ENCODE measurements at regions not wholly inside any gene's neighbourhood (a gene's known extent, or its start where the extent isn't known, plus 50 kb on each side); places are given as distances from the start of the nearest gene placed in this dataset.
A peak's percentile ranks its signal among the peaks of the same experiment; 100 is the strongest.
"Not testable (repeated sequence)": the region's sequence is repeated elsewhere in the genome, so short reads cannot be mapped to it uniquely, and the experiment has no call there.

DNA sequence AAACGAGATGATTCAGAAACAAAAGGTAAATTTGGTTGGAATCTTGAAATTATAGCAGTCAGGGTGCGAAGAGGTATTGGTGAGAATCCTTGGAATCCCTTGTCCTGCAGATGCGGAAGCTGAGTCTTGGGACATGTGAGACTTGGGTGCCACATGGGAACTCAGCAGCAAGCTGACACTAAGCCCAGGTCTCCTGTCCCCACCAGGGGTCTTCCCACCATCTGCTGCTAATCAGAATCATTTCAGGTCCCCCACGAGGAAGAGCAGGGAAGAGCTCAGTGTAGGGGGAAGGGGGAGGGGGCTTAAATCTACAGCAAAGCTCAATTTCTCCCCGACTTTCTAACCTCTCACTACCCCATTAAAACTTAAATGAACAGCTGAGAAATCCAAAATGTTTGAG, 126.1 kb upstream of the BMPER start:
- ATAC-seq, result no peak
- no peak for DNase-seq (ENCODE audit: low spot score)
- no peaks in the 10 kb centered on the region for H3K9me3 Mint-ChIP-seq
- H3K4me1 Mint-ChIP-seq (ENCODE audit: low read depth in 2 of 2), result peaks cover 4 to 19% of the 10 kb centered on the region in 2 donors
- no peak overlapping the region for H3K27ac Mint-ChIP-seq
- H3K36me3 Mint-ChIP-seq, result no peaks in the 10 kb centered on the region
- H3K4me3 Mint-ChIP-seq, result no peak overlapping the region
- H3K27me3 Mint-ChIP-seq, result no peaks in the 10 kb centered on the region

DNA sequence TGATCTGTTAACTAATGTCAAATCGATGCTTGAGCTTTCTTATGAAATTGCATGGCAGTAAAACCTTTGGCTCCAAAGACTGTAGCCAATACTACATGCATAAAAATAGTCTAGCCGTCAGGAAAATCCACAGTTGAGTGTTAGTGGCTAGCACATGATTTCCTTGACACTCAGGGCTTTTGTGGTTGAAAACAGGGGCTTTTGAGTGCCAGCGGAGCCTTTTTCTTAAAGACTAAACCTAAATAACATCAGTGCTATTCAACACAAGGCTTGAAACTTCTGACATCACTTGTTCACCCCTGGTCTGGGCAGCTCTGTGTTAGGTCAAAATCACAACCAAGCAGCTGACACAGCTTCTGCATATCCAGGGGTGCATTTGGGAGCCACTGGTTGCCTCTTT, 124.2 kb upstream of the BMPER start:
- H3K27me3 Mint-ChIP-seq, result peaks cover 0 to 5% of the 10 kb centered on the region in 2 donors
- no peak for DNase-seq (ENCODE audit: low spot score)
- peaks cover 4 to 22% of the 10 kb centered on the region in 2 donors for H3K4me1 Mint-ChIP-seq (ENCODE audit: low read depth in 2 of 2)
- peaks cover 4% of the 10 kb centered on the region for H3K36me3 Mint-ChIP-seq
- H3K9me3 Mint-ChIP-seq, result no peaks in the 10 kb centered on the region
- no peak overlapping the region for H3K4me3 Mint-ChIP-seq
- peak in 1 of 2 donors; percentile 61 for ATAC-seq
- no peak overlapping the region for H3K27ac Mint-ChIP-seq

- DNase-seq (ENCODE audit: low spot score), result no peak
- peaks cover 0 to 8% of the 10 kb centered on the region in 2 donors for H3K27me3 Mint-ChIP-seq
- peaks cover 4 to 22% of the 10 kb centered on the region in 2 donors for H3K4me1 Mint-ChIP-seq (ENCODE audit: low read depth in 2 of 2)
- H3K9me3 Mint-ChIP-seq, result no peaks in the 10 kb centered on the region
- peaks cover 8% of the 10 kb centered on the region for H3K36me3 Mint-ChIP-seq
- no peak for ATAC-seq
- no peak overlapping the region for H3K4me3 Mint-ChIP-seq
- no peak overlapping the region for H3K27ac Mint-ChIP-seq
Measured at GRCh38 chr7:33781796-33782195, 123.5 kb upstream of the BMPER start.

- Mint-ChIP-seq H3K27ac (no peak overlapping the region), H3K36me3 (peaks cover 8% of the 10 kb centered on the region), H3K4me1 (ENCODE audit: low read depth in 2 of 2) (peaks cover 0 to 22% of the 10 kb centered on the region in 2 donors), H3K9me3 (no peaks in the 10 kb centered on the region), H3K4me3 (no peak overlapping the region), H3K27me3 (peaks cover 0 to 8% of the 10 kb centered on the region in 2 donors)
- no peak for DNase-seq (ENCODE audit: low spot score)
- ATAC-seq, result no peak
Measured at GRCh38 chr7:33784000-33784399, 121.3 kb upstream of the BMPER start.

DNA sequence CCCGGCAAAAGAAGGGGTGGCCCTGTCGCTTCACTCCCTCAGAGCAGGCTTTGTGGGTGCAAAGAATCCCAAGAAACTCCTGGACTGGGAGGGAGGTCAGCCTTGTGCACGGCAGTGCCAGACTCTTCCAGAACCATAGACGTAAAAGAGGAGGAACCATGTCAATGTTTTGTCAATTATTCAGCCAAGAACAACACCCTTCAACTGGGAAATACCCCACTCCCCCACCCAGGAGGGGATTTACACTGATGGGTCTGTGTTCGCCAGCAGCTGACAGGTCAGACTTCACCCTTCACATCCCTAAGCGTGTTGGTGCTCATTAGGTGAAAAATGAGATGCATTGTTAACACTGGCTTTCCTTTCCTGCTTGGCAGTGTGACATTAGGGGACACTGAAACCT, 116.8 kb upstream of the BMPER start:
- no peak overlapping the region for H3K4me3 Mint-ChIP-seq

DNA sequence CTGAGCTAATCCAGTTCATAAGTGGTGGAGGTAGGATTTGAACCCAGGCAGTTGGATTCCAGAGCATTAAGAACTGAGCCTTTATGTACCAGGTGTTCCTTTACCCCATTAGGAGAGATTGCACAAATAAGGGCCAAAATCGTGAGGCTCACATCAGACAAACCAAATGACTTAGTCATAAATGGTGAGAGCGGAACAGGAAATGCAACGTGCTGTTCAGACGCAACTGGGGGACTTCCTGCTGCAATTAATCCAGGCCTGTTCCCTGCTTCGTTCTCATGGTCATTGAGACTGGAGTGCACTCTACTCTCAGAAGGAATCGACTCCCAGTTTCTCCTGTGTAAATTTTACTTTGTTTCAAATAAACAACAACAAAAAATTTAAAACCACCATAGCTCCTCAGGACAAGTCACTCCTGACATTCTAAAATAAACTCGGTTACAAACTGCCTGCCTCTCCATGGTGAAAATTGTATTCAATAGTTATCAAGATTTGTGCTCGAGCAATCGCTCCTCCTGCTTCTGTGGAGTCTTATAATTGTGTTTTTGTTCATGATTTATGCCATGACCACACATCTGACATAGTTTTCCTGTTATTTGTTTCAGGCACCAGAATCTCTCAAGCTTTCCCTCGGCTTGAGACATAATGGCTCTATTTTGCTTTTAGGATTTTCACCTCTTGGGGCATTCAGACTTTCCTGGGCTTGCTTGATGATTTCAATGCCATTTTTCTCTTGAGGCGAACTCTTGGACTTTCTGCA, 115.3 kb upstream of the BMPER start:
- H3K4me3 Mint-ChIP-seq, result peak overlapping the region; percentile 32
- peak; percentile 35 to 54 for ATAC-seq
- H3K27ac Mint-ChIP-seq, result peak overlapping the region in 1 of 2 donors; percentile 50
- peaks cover 0 to 8% of the 10 kb centered on the region in 2 donors for H3K27me3 Mint-ChIP-seq
- H3K4me1 Mint-ChIP-seq (ENCODE audit: low read depth in 2 of 2), result peaks cover 10% of the 10 kb centered on the region in 2 donors
- H3K9me3 Mint-ChIP-seq, result no peaks in the 10 kb centered on the region
- no peak for DNase-seq (ENCODE audit: low spot score)
- H3K36me3 Mint-ChIP-seq, result peaks cover 8% of the 10 kb centered on the region

More for the DNA sequence above, 116.8 kb upstream of the BMPER start:
- Mint-ChIP-seq H3K27ac (no peak overlapping the region), H3K9me3 (no peaks in the 10 kb centered on the region), H3K27me3 (peaks cover 0 to 8% of the 10 kb centered on the region in 2 donors), H3K36me3 (peaks cover 8% of the 10 kb centered on the region), H3K4me1 (ENCODE audit: low read depth in 2 of 2) (peaks cover 10% of the 10 kb centered on the region in 2 donors)
- no peak for ATAC-seq
- no peak for DNase-seq (ENCODE audit: low spot score)

DNA sequence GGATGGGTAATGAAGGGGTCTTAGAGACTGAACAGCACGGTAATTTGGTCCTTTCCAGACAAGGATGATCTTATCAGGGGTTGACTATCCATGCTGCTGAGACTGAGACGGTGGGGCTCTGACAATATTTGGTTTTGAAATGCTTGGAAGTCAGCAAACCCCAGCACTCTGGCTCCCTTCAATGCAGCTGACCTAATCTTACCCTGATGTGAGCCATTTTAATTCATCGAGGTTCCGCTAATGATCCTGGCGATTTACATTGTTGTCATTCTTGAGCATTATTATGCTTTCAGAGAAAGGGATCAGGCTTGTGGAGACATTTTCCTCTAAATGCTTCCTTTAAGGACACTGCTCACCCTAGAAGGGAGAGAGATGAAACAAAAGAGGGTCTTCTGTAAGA, 114.6 kb upstream of the BMPER start:
- Mint-ChIP-seq H3K36me3 (peaks cover 8% of the 10 kb centered on the region), H3K27me3 (peaks cover 0 to 7% of the 10 kb centered on the region in 2 donors), H3K4me1 (ENCODE audit: low read depth in 2 of 2) (peaks cover 10% of the 10 kb centered on the region in 2 donors), H3K4me3 (no peak overlapping the region), H3K9me3 (no peaks in the 10 kb centered on the region), H3K27ac (peak overlapping the region in 1 of 2 donors; percentile 50)
- DNase-seq (ENCODE audit: low spot score) (no peak), ATAC-seq (no peak)

DNA sequence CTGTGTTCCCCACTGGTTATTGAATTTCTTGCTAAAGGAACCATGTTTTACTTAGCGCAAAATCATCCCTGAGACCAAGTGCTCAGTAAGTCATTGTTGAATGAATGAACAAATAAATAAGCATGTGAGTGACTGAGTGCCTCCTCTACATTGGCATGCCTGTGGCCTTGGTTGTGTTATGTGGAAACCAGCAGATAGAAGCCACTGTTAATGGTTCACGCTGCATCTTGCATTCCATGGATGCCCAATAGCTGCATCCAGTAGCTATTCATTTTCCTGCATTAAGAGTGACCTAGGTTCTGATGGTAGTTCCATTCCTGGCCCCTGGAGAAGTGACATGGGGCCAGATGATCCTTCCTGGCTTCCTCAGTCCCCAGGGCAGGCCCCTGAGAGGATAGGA, 113.3 kb upstream of the BMPER start:
- Mint-ChIP-seq H3K9me3 (no peaks in the 10 kb centered on the region), H3K27ac (no peak overlapping the region), H3K4me1 (ENCODE audit: low read depth in 2 of 2) (peaks cover 6 to 10% of the 10 kb centered on the region in 2 donors)

DNA sequence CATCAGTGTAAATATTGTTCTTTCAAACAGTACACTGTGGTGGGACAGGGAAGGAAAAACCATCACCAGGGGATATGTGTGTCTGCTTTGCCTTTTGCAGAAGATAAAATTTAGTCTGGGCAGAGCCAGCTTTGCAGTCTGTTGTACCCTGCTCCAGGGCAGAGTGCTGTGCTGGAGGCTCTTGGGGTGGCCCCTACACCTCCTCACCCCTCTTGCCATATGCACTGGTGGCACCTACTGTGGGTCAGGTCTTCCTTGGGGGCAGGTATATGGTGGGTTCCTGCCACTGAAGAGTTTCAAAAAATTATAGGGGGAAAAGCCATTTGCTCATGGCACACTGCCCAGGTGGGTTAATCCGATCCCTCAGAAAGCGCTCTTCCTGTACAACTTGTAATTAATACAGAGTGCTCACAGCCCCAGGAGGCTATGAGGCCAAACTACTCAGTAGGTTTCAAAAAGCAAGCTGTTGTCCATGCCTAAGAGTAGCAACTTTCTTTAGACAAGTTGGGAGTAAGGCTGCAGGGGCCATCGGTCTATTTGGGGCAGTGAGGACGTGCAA, 112.7 kb upstream of the BMPER start:
- ATAC-seq, result peak in 1 of 2 donors; percentile 57
- Mint-ChIP-seq H3K27ac (no peak overlapping the region), H3K4me3 (no peak overlapping the region), H3K4me1 (ENCODE audit: low read depth in 2 of 2) (peaks cover 6 to 10% of the 10 kb centered on the region in 2 donors), H3K9me3 (no peaks in the 10 kb centered on the region), H3K27me3 (no peaks in the 10 kb centered on the region), H3K36me3 (no peaks in the 10 kb centered on the region)
- no peak for DNase-seq (ENCODE audit: low spot score)

More for the DNA sequence above, 113.3 kb upstream of the BMPER start:
- Mint-ChIP-seq H3K4me3 (no peak overlapping the region), H3K36me3 (no peaks in the 10 kb centered on the region), H3K27me3 (no peaks in the 10 kb centered on the region)
- DNase-seq (ENCODE audit: low spot score) (no peak), ATAC-seq (no peak)

- no peaks in the 10 kb centered on the region for H3K9me3 Mint-ChIP-seq
- no peak overlapping the region for H3K4me3 Mint-ChIP-seq
- H3K36me3 Mint-ChIP-seq, result no peaks in the 10 kb centered on the region
- H3K4me1 Mint-ChIP-seq (ENCODE audit: low read depth in 2 of 2), result peaks cover 6 to 10% of the 10 kb centered on the region in 2 donors
- no peak overlapping the region for H3K27ac Mint-ChIP-seq
- no peaks in the 10 kb centered on the region for H3K27me3 Mint-ChIP-seq
- DNase-seq (ENCODE audit: low spot score) (no peak), ATAC-seq (no peak)
Measured at GRCh38 chr7:33793616-33794015, 111.7 kb upstream of the BMPER start.

- no peak for DNase-seq (ENCODE audit: low spot score)
- Mint-ChIP-seq H3K36me3 (no peaks in the 10 kb centered on the region), H3K4me3 (no peak overlapping the region)
Measured at GRCh38 chr7:33794419-33794818, 110.9 kb upstream of the BMPER start.

GRCh38 chr7:33794959-33795358, 110.4 kb upstream of the BMPER start:
- Mint-ChIP-seq H3K27me3 (no peaks in the 10 kb centered on the region), H3K4me1 (ENCODE audit: low read depth in 2 of 2) (peaks cover 4 to 5% of the 10 kb centered on the region in 2 donors), H3K9me3 (no peaks in the 10 kb centered on the region), H3K4me3 (no peak overlapping the region), H3K36me3 (no peaks in the 10 kb centered on the region), H3K27ac (no peak overlapping the region)
- no peak for ATAC-seq
- DNase-seq (ENCODE audit: low spot score), result no peak

More at GRCh38 chr7:33794419-33794818, 110.9 kb upstream of the BMPER start:
- Mint-ChIP-seq H3K27me3 (no peaks in the 10 kb centered on the region), H3K27ac (no peak overlapping the region), H3K4me1 (ENCODE audit: low read depth in 2 of 2) (peaks cover 6 to 10% of the 10 kb centered on the region in 2 donors), H3K9me3 (no peaks in the 10 kb centered on the region)
- no peak for ATAC-seq

GRCh38 chr7:33796538-33796937, 108.8 kb upstream of the BMPER start:
- H3K9me3 Mint-ChIP-seq, result no peaks in the 10 kb centered on the region
- H3K4me1 Mint-ChIP-seq (ENCODE audit: low read depth in 2 of 2), result no peaks in the 10 kb centered on the region
- no peak for ATAC-seq
- no peak for DNase-seq (ENCODE audit: low spot score)
- peaks cover 0 to 2% of the 10 kb centered on the region in 2 donors for H3K27me3 Mint-ChIP-seq
- H3K36me3 Mint-ChIP-seq, result no peaks in the 10 kb centered on the region
- no peak overlapping the region for H3K4me3 Mint-ChIP-seq
- H3K27ac Mint-ChIP-seq, result no peak overlapping the region

DNA sequence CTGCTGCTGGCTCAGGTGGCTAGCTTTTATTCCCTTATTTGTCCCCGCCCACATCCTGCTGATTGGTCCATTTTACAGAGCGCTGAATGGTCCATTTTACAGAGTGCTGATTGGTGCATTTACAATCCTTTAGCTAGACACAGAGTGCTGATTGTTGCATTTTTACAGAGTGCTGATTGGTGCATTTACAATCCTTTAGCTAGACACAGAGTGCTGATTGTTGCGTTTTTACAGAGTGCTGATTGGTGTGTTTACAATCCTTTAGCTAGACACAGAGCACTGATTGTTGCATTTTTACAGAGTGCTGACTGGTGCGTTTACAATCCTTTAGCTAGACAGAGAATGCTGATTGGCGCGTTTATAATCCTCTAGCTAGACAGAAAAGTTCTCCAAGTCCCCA, 107.8 kb upstream of the BMPER start:
- not testable (repeated sequence) for H3K4me3 Mint-ChIP-seq, H3K27me3 Mint-ChIP-seq

More for the DNA sequence above, 107.8 kb upstream of the BMPER start:
- not testable (repeated sequence) for ATAC-seq; H3K27ac Mint-ChIP-seq; H3K9me3 Mint-ChIP-seq; H3K36me3 Mint-ChIP-seq; H3K4me1 Mint-ChIP-seq (ENCODE audit: low read depth in 2 of 2); DNase-seq (ENCODE audit: low spot score)
